GM12878 (cell line): ENCODE measurements at regions not wholly inside any gene's neighbourhood (a gene's known extent, or its start where the extent isn't known, plus 50 kb on each side); places are given as distances from the start of the nearest gene placed in this dataset.

Experiments
- ATAC-seq: fragments of 200-7000 bp; cut with Tn5 transposase; 3 replicates; pipeline ENCODE4 v1.9.1; 2020; ENCODE audit warnings: mild to moderate bottlenecking, moderate library complexity
- BruUV-seq: library from RNA; stranded (reverse); fragments of 400-500 nt; replicated peaks from 2 replicates; lab custom pipeline; 2021; lab: Mats Ljungman, UMichigan
- CTCF ChIA-PET: fragments of 300-600 bp; sonication (Branson Sonifier 250); formaldehyde crosslinking; extraction: SDS; loops from one replicate; lab custom pipeline; 2021; ENCODE audit warnings: inconsistent platforms; lab: Yijun Ruan, JAX
- POLR2A ChIA-PET: fragments of 350-600 bp; formaldehyde crosslinking; extraction: SDS; loops from one replicate; lab custom pipeline; 2021; ENCODE audit warnings: inconsistent platforms; lab: Charles Lee
- RAD21 ChIA-PET: fragments of 300-600 bp; sonication (Branson Sonifier 250); formaldehyde crosslinking; loops from one replicate; lab custom pipeline; 2023; ENCODE audit warnings: antibody characterized with exemption; ENCODE audit not compliant: unreplicated experiment; lab: Charles Lee
- SMC1A ChIA-PET: fragments of 300-600 bp; sonication (Branson Sonifier 250); formaldehyde crosslinking; loops from one replicate; lab custom pipeline; 2023; ENCODE audit not compliant: unreplicated experiment, uncharacterized antibody; lab: Charles Lee
- DNase-seq: peaks from one replicate; pipeline ENCODE4 v3.0.0-alpha.2; 2011; ENCODE audit warnings: low read depth, low spot score
- FAIRE-seq: peaks from 3 replicates; lab custom pipeline; 2011; peaks lifted over from hg19 to GRCh38; lab: Jason Lieb, UNC
- H2AFZ ChIP-seq: 2 replicates; pipeline ENCODE4 v1.6.0; 2011; ENCODE audit warnings: low read depth, low read length, control low read depth; ENCODE audit not compliant: control insufficient read depth
- H3K27ac ChIP-seq: 2 replicates; pipeline ENCODE4 v1.5.1; 2011; ENCODE audit warnings: control low read depth; ENCODE audit not compliant: control insufficient read depth, insufficient read depth
- H3K27me3 ChIP-seq, 2 experiments: replicated peaks in 1 of 2; 2 replicates each; pipeline versions ENCODE4 v1.6.0 to v1.6.1; 2011; ENCODE audit warnings: low read length in 1 of 2; ENCODE audit not compliant: control insufficient read depth in 2 of 2, insufficient read depth in 2 of 2
- H3K36me3 ChIP-seq, 2 experiments: 2 replicates each; pipeline ENCODE4 v1.5.1; 2011; ENCODE audit warnings: low read length in 1 of 2; ENCODE audit not compliant: control insufficient read depth in 2 of 2, insufficient read depth in 2 of 2
- H3K4me1 ChIP-seq: 2 replicates; pipeline ENCODE4 v1.6.1; 2011; ENCODE audit warnings: mild to moderate bottlenecking, low read length, moderate library complexity, mixed read lengths; ENCODE audit not compliant: control insufficient read depth, insufficient read depth
- H3K4me2 ChIP-seq: 2 replicates; pipeline ENCODE4 v1.6.0; 2011; ENCODE audit warnings: control low read depth; ENCODE audit not compliant: control insufficient read depth, insufficient read depth
- H3K4me3 ChIP-seq: fragments of 200-600 bp; sonication (generic); 2 replicates; pipeline ENCODE4 v1.5.1; 2016
- H3K79me2 ChIP-seq: 2 replicates; pipeline ENCODE4 v1.6.0; 2011; ENCODE audit warnings: low read length; ENCODE audit not compliant: control insufficient read depth, insufficient read depth
- H3K9ac ChIP-seq: 2 replicates; pipeline ENCODE4 v1.8.0; 2011; ENCODE audit warnings: low read length, control low read depth, mixed read lengths; ENCODE audit not compliant: control insufficient read depth, insufficient read depth
- H3K9me3 ChIP-seq: replicated peaks from 3 replicates; pipeline ENCODE4 v1.5.1; 2011; ENCODE audit warnings: mild to moderate bottlenecking, low read length; ENCODE audit not compliant: control insufficient read depth, insufficient read depth
- H4K20me1 ChIP-seq: 2 replicates; pipeline ENCODE4 v1.6.0; 2011; ENCODE audit not compliant: control insufficient read depth, insufficient read depth
- BMI1 ChIP-seq: fragments of 450-650 bp; IDR thresholded peaks from 2 replicates; pipeline ENCODE4 v1.6.1; 2016; ENCODE audit warnings: mild to moderate bottlenecking, moderate library complexity, borderline replicate concordance
- CUX1 ChIP-seq: IDR thresholded peaks from 2 replicates; pipeline ENCODE4 v1.6.1; 2012; ENCODE audit warnings: improper control_type of control experiment, low read depth, low read length; ENCODE audit not compliant: insufficient replicate concordance
- HCFC1 ChIP-seq: fragments of 150-350 bp; IDR thresholded peaks from 2 replicates; pipeline ENCODE4 v1.6.1; 2014; ENCODE audit warnings: low read length
- MTA2 ChIP-seq: fragments of 450-650 bp; IDR thresholded peaks from 2 replicates; pipeline ENCODE4 v1.6.1; 2016; ENCODE audit warnings: low read depth, mild to moderate bottlenecking, moderate library complexity
- RFX5 ChIP-seq: IDR thresholded peaks from 2 replicates; pipeline ENCODE4 v1.6.1; 2011; ENCODE audit warnings: low read depth, low read length, improper control_type of control experiment
- WGBS: methylation state at CpG from one replicate; pipeline ENCODE4 v1.1.6; 2016; ENCODE audit warnings: low lambda C conversion rate; ENCODE audit not compliant: insufficient replicate concordance, insufficient coverage; ENCODE audit errors: missing lambda C conversion rate; 5-methylcytosine and 5-hydroxymethylcytosine counted together
- in situ Hi-C: fragments of 300-500 bp; cut with MboI; formaldehyde crosslinking; loops from 9 replicates; pipeline ENCODE4 v1.14.3; 2018; ENCODE audit warnings: mixed read lengths
- intact Hi-C: fragments of 100-400 bp; cut with micrococcal nuclease; formaldehyde crosslinking; loops from one replicate; pipeline ENCODE4 v1.14.2; 2022; ENCODE audit not compliant: unreplicated experiment
- TF ChIP-seq, protein P1 (sequence below): fragments of 450-650 bp; IDR thresholded peaks from 2 replicates; pipeline ENCODE4 v1.6.1; 2017; ENCODE audit warnings: antibody characterized with exemption, mild to moderate bottlenecking, moderate library complexity

- DNase-seq = no peak
- H3K4me2 ChIP-seq = no peak overlapping the region
Measured at GRCh38 chr11:70568035-70568813, 169.9 kb downstream of the CTTN start.

DNA sequence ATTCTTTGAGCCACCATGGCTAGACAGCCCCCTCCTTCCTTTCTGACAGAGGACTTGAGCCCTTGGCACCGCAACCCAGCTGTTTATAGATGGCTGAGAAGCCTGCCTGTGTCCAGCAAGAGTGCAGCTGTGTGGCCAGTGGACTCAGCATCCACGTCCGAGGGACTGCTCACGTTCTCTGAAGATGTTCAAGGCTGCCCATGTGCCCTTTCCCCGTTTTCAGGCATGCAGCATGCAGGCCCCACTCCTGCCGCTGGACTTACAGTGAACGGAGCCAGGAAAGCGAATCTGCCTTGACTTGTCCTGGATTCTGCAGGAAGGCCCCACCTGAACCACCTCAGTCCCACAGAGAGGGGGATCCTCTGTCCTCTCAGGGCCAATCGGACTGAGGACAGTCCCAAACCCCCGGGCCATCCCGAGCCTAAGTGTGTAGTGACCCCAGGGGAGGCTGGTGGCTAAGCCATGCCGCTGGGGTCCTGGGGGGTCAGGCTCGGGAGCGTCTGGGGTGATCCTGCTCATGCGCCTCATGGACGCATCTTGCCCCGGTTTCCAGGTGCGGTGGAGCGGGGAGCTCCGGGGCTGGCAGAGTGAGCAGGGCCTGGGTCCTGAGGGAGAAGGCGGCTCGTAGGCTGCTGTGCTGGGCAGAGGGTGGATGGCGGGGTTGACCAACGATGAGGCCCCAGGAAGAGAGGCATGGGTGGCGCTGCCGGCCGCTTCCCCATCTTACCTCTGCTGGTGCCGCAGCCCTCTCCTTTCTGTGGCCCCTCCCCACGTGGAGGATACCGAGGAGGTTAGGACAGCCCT, 170.7 kb downstream of the CTTN start:
- Histone ChIP-seq H3K4me3 (no peak overlapping the region), H3K27ac (no peak overlapping the region), H3K4me1 (no peaks in the 10 kb centered on the region), H3K4me2 (no peak overlapping the region), H3K27me3 (0 out of 4 replicates have a peak, but pooled peaks cover 0 to 3% of the 10 kb centered on the region in 2 experiments), H3K9ac (no peak overlapping the region), H3K79me2 (no peaks in the 10 kb centered on the region), H2AFZ (no peak overlapping the region), H4K20me1 (no peaks in the 10 kb centered on the region), H3K9me3 (no peaks in the 10 kb centered on the region), H3K36me3 (no peaks in the 10 kb centered on the region)
- ChIA-PET CTCF (no interaction called here), SMC1A (no interaction called here), RAD21 (no interaction called here), POLR2A (interaction anchor here (0.5 kb wide), 1 partner anchor 1145 kb away, joined by 3 read pairs; no protein-coding TSS in a partner anchor)
- DNase-seq = no peak
- no TSS peak for BruUV-seq
- 53% methylated on average over 30 of the region's 30 CpGs for WGBS
- in situ Hi-C loops = no loop called here
- ATAC-seq = no peak
- intact Hi-C loops = no loop called here
- FAIRE-seq = no peak
- TF ChIP-seq, protein P1, sequence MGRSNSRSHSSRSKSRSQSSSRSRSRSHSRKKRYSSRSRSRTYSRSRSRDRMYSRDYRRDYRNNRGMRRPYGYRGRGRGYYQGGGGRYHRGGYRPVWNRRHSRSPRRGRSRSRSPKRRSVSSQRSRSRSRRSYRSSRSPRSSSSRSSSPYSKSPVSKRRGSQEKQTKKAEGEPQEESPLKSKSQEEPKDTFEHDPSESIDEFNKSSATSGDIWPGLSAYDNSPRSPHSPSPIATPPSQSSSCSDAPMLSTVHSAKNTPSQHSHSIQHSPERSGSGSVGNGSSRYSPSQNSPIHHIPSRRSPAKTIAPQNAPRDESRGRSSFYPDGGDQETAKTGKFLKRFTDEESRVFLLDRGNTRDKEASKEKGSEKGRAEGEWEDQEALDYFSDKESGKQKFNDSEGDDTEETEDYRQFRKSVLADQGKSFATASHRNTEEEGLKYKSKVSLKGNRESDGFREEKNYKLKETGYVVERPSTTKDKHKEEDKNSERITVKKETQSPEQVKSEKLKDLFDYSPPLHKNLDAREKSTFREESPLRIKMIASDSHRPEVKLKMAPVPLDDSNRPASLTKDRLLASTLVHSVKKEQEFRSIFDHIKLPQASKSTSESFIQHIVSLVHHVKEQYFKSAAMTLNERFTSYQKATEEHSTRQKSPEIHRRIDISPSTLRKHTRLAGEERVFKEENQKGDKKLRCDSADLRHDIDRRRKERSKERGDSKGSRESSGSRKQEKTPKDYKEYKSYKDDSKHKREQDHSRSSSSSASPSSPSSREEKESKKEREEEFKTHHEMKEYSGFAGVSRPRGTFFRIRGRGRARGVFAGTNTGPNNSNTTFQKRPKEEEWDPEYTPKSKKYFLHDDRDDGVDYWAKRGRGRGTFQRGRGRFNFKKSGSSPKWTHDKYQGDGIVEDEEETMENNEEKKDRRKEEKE = no peak
- TF ChIP-seq MTA2 (no peak), HCFC1 (no peak), CUX1 (no peak), BMI1 (no peak)

More at GRCh38 chr11:70568035-70568813, 169.9 kb downstream of the CTTN start:
- no TSS peak for BruUV-seq
- no peak for ATAC-seq
- no peak overlapping the region for H3K4me3 ChIP-seq
- no peak for TF ChIP-seq RFX5
- ChIA-PET POLR2A (interaction anchor here (0.5 kb wide), 1 partner anchor 1146 kb away, joined by 3 read pairs; no protein-coding TSS in a partner anchor), CTCF (interaction anchor here (0.6 kb wide), 1 partner anchor 21 kb away, joined by 3 read pairs; no protein-coding TSS in a partner anchor), RAD21 (no interaction called here), SMC1A (no interaction called here)
- FAIRE-seq = no peak
- H3K27ac ChIP-seq = no peak overlapping the region
- in situ Hi-C loops = no loop called here
- no peaks in the 10 kb centered on the region for H3K79me2 ChIP-seq
- no peaks in the 10 kb centered on the region for H3K36me3 ChIP-seq
- intact Hi-C loops = no loop called here
- no peaks in the 10 kb centered on the region for H4K20me1 ChIP-seq
- whole genome bisulfite sequencing = 15% methylated on average over 23 of the region's 26 CpGs
- H3K27me3 ChIP-seq = 0 out of 4 replicates have a peak, but pooled peaks cover 0 to 3% of the 10 kb centered on the region in 2 experiments
- no peak overlapping the region for H2AFZ ChIP-seq
- no peaks in the 10 kb centered on the region for H3K9me3 ChIP-seq
- H3K4me1 ChIP-seq = no peaks in the 10 kb centered on the region
- no peak overlapping the region for H3K9ac ChIP-seq
